Epithelial cell of prostate (primary cell): ENCODE measurements at regions not wholly inside any gene's neighbourhood (a gene's known extent, or its start where the extent isn't known, plus 50 kb on each side); places are given as distances from the start of the nearest gene placed in this dataset.

Source experiments
- DNase-seq: peaks from one replicate; pipeline ENCODE4 v3.0.0-alpha.2; 2011; ENCODE audit warnings: low read depth, low spot score
- H3K27ac ChIP-seq: fragments of 450-650 bp; 2 replicates; pipeline ENCODE4 v1.5.1; 2017; ENCODE audit warnings: mild to moderate bottlenecking

- H3K27ac ChIP-seq: no peak overlapping the region
- DNase-seq: no peak
Observed at GRCh38 chr12:114963846-114964245, 279.9 kb upstream of the TBX3 start.

GRCh38 chr12:114961491-114961890 lies 277.5 kb upstream of the TBX3 start:
- no peak for DNase-seq
- no peak overlapping the region for H3K27ac ChIP-seq

GRCh38 chr12:114958538-114958937 lies 274.6 kb upstream of the TBX3 start:
- DNase-seq: no peak

GRCh38 chr12:114957225-114957624 lies 273.2 kb upstream of the TBX3 start:
- DNase-seq: no peak
- H3K27ac ChIP-seq: no peak overlapping the region

More at GRCh38 chr12:114958538-114958937, 274.6 kb upstream of the TBX3 start:
- no peak overlapping the region for H3K27ac ChIP-seq

GRCh38 chr12:114955414-114956014 lies 271.5 kb upstream of the TBX3 start:
- H3K27ac ChIP-seq: no peak overlapping the region
- no peak for DNase-seq

- H3K27ac ChIP-seq: no peak overlapping the region
Observed at GRCh38 chr12:114954511-114955055, 270.6 kb upstream of the TBX3 start.

GRCh38 chr12:114952573-114953271 lies 268.7 kb upstream of the TBX3 start:
- DNase-seq: no peak
- H3K27ac ChIP-seq: no peak overlapping the region

More at GRCh38 chr12:114954511-114955055, 270.6 kb upstream of the TBX3 start:
- DNase-seq: no peak

GRCh38 chr12:114949058-114949820 lies 265.3 kb upstream of the TBX3 start:
- no peak overlapping the region for H3K27ac ChIP-seq

GRCh38 chr12:114945351-114945750 lies 261.4 kb upstream of the TBX3 start:
- DNase-seq: no peak
- H3K27ac ChIP-seq: no peak overlapping the region

More at GRCh38 chr12:114949058-114949820, 265.3 kb upstream of the TBX3 start:
- no peak for DNase-seq

GRCh38 chr12:114944736-114945135 lies 260.8 kb upstream of the TBX3 start:
- no peak overlapping the region for H3K27ac ChIP-seq
- DNase-seq: no peak

- no peak overlapping the region for H3K27ac ChIP-seq
- DNase-seq: no peak
Observed at GRCh38 chr12:114943601-114944000, 259.6 kb upstream of the TBX3 start.

GRCh38 chr12:114938487-114939210 lies 254.7 kb upstream of the TBX3 start:
- no peak overlapping the region for H3K27ac ChIP-seq
- no peak for DNase-seq

- DNase-seq: no peak
- peak overlapping the region; percentile 43 for H3K27ac ChIP-seq
Observed at GRCh38 chr12:114936148-114937079, 252.4 kb upstream of the TBX3 start.

GRCh38 chr12:114935658-114936057 lies 251.7 kb upstream of the TBX3 start:
- DNase-seq: no peak
- no peak overlapping the region for H3K27ac ChIP-seq

- peak overlapping the region; percentile 47 for H3K27ac ChIP-seq
- no peak for DNase-seq
Observed at GRCh38 chr12:114933428-114934160, 249.6 kb upstream of the TBX3 start.

GRCh38 chr12:114932806-114933205 lies 248.8 kb upstream of the TBX3 start:
- no peak for DNase-seq

GRCh38 chr12:114931025-114931424 lies 247.1 kb upstream of the TBX3 start:
- DNase-seq: no peak
- H3K27ac ChIP-seq: no peak overlapping the region

More at GRCh38 chr12:114932806-114933205, 248.8 kb upstream of the TBX3 start:
- peak overlapping the region; percentile 47 for H3K27ac ChIP-seq

- no peak overlapping the region for H3K27ac ChIP-seq
- DNase-seq: no peak
Observed at GRCh38 chr12:114926341-114926740, 242.4 kb upstream of the TBX3 start.
